Right lobe of liver (tissue), 4 donors: ENCODE measurements at regions not wholly inside any gene's neighbourhood (a gene's known extent, or its start where the extent isn't known, plus 50 kb on each side); places are given as distances from the start of the nearest gene placed in this dataset.

Source experiments
- POLR2A ChIP-seq: fragments of 450-650 bp; IDR thresholded peaks from one replicate; pipeline ENCODE4 v1.6.1; 2017; ENCODE audit warnings: antibody characterized with exemption, mild to moderate bottlenecking
- TF ChIP-seq, protein P1 (sequence below), 4 donors: fragments of 200-600 bp in 3 of 4; fragments of 450-650 bp in 1 of 4; IDR thresholded peaks; one replicate each; pipeline versions ENCODE4 v1.5.1 to v1.8.0; 2016 to 2022; ENCODE audit warnings: antibody characterized with exemption in 4 of 4, mild to moderate bottlenecking in 2 of 4
- donor health status: DM: no; HTN: no; CAD: no.
- donor health status: DM: no; HTN: no; CAD: no.
- donor health status: DM: no; HTN: yes; CAD: no.

DNA sequence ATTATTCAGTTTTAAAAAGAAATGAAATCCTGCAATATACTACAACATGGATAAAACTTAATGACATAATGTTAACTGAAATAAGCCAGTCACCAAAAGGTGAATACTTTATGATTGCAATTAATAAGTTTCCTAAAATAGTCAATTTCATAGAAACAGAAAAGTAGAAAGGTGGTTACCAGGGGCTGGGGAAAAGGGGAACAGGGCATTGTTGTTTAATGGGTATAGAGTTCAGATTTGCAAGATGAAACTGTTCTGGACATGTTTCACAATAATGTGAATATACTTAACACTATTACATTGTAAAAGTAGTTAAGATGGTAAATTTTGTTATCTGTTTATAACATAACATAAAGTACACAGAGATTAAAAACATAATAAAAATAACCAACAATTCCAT lies 550.9 kb downstream of the CCER1 start:
- TF ChIP-seq, protein P1, sequence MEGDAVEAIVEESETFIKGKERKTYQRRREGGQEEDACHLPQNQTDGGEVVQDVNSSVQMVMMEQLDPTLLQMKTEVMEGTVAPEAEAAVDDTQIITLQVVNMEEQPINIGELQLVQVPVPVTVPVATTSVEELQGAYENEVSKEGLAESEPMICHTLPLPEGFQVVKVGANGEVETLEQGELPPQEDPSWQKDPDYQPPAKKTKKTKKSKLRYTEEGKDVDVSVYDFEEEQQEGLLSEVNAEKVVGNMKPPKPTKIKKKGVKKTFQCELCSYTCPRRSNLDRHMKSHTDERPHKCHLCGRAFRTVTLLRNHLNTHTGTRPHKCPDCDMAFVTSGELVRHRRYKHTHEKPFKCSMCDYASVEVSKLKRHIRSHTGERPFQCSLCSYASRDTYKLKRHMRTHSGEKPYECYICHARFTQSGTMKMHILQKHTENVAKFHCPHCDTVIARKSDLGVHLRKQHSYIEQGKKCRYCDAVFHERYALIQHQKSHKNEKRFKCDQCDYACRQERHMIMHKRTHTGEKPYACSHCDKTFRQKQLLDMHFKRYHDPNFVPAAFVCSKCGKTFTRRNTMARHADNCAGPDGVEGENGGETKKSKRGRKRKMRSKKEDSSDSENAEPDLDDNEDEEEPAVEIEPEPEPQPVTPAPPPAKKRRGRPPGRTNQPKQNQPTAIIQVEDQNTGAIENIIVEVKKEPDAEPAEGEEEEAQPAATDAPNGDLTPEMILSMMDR (IDR thresholded peaks at IDR 0.05): no peak
- no peak for TF ChIP-seq POLR2A
